ENCODE measurements at regions not wholly inside any gene's neighbourhood (a gene's known extent, or its start where the extent isn't known, plus 50 kb on each side); places are given as distances from the start of the nearest gene placed in this dataset.

DNA sequence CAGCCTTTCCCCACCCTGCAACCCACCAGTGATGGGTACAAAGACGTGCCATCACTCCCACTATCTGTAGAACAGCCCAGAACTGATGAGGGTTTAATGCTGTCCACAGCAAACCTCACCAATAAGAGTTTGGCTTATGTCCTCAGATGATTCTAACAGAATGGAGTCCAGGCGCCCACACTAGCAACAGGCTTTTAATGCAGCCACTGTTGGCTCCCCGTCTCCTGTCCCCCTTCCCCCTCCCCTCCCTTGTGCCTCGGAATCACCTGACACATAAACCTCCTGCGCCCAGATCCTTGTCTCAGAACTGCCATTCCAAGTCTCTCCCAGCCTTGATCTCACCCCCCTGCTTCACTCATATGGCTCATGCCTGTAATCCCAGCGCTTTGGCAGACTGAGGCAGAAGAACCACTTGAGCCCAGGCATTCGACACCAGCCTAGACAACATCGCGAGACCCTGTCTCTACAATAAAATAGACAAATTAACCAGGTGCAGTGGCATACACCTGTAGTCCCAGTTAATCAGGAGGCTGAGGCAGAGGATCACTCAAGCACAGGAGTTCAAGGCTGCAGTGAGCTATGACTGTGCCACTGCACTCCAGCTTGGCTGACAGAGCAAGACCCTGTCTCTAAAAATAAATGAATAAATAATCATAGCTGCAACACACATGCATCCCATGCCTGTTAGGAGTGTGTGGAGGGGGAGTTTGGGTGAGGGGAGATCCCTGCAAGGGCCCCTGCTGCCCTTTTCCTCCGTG lies 85.6 kb downstream of the SNX5 start:
- no peak for TF ChIP-seq POLR2AphosphoS5 (IDR thresholded peaks at IDR 0.05; ENCODE audit: borderline replicate concordance, low read depth, low read length)
- TF ChIP-seq FOXP2 (optimal IDR thresholded peaks at IDR 0.05; ENCODE audit: control extremely low read depth, extremely low read length, insufficient read depth): no peak

Data from SK-N-MC (cell line).